Pancreas (tissue), 10 donors: ENCODE measurements at regions not wholly inside any gene's neighbourhood (a gene's known extent, or its start where the extent isn't known, plus 50 kb on each side); places are given as distances from the start of the nearest gene placed in this dataset.

Source experiments
- ATAC-seq, 4 donors: fragments of 200-7000 bp; cut with Tn5 transposase; one replicate each; pipeline versions ENCODE4 v1.8.0 to v1.9.1; 2020; ENCODE audit warnings: mild to moderate bottlenecking in 4 of 4, moderate library complexity in 4 of 4
- DNase-seq, 6 donors: peaks; one replicate each; pipeline ENCODE4 v3.0.0-alpha.2; 2020
- FAIRE-seq: peaks from 2 replicates; lab custom pipeline; 2012; peaks lifted over from hg19 to GRCh38; lab: Jason Lieb, UNC
- H3K27ac ChIP-seq, 4 donors: fragments of 200-600 bp; sonication (generic); 1 replicate in 3 of 4; 2 replicates in 1 of 4; pipeline versions ENCODE4 v1.5.0 to v1.8.0; 2020
- H3K27me3 ChIP-seq, 4 donors: fragments of 200-600 bp; one replicate each; pipeline ENCODE4 v1.8.0; 2021
- H3K36me3 ChIP-seq, 3 donors: fragments of 200-600 bp; sonication (generic) in 1 of 3; one replicate each; pipeline versions ENCODE4 v1.5.0 to v1.8.0; 2020 to 2021
- H3K4me1 ChIP-seq, 3 donors: fragments of 200-600 bp; one replicate each; pipeline ENCODE4 v1.8.0; 2021
- H3K4me3 ChIP-seq, 4 donors: fragments of 200-600 bp; sonication (generic) in 2 of 4; one replicate each; pipeline versions ENCODE4 v1.5.0 to v1.8.0; 2020 to 2021
- H3K9me3 ChIP-seq, 4 donors: fragments of 200-600 bp; one replicate each; pipeline ENCODE4 v1.8.0; 2021
- CTCF ChIP-seq, 4 donors: fragments of 200-600 bp; sonication (generic) in 3 of 4; IDR thresholded peaks; one replicate each; pipeline versions ENCODE4 v1.5.0 to v1.8.0; 2021; ENCODE audit warnings: antibody characterized with exemption in 4 of 4
- WGBS, 2 donors: extraction: QIAGEN DNeasy Blood & Tissue Kit; methylation state at CpG; one replicate each; pipeline ENCODE4 v1.1.7; 2013; 5-methylcytosine and 5-hydroxymethylcytosine counted together
- intact Hi-C, 3 donors: fragments of 100-400 bp; cut with DNase I; formaldehyde crosslinking; loops; one replicate each; pipeline versions ENCODE4 v1.11.1 to v1.14.2; 2022
- donor health status: healthy with polysubstance abuse.
- donor health status: DM: no; HTN: no; CAD: no; lungs with moderate emphysema.
- donor health status: DM: no; HTN: no; CAD: no.
- donor health status: control.
- donor health status: control.
- donor health status: Bipolar disorder and iron deficiency.
- donor health status: DM: yes; HTN: yes; CAD: no.
- donor health status: DM: no; HTN: no; CAD: no.
- donor health status: DM: no; HTN: no; CAD: no.
- donor health status: DM: yes; HTN: yes; CAD: no.

- no peaks in the 10 kb centered on the region for H3K27me3 ChIP-seq
- no peak overlapping the region for H3K4me3 ChIP-seq
- DNase-seq (no peak), FAIRE-seq (no peak), ATAC-seq (no peak)
- H3K4me1 ChIP-seq: no peaks in the 10 kb centered on the region
- intact Hi-C loops: no loop called here
- no peaks in the 10 kb centered on the region for H3K36me3 ChIP-seq
- no peak overlapping the region for H3K27ac ChIP-seq
- WGBS, 2 donors: 57 to 64% methylated on average over 4 of the region's 4 CpGs
- TF ChIP-seq CTCF (IDR thresholded peaks at IDR 0.05): no peak
- no peaks in the 10 kb centered on the region for H3K9me3 ChIP-seq
These were observed 634.3 kb upstream of the FANCL start for GRCh38 chr2:58875436-58875835.

- no peak overlapping the region for H3K4me3 ChIP-seq
- DNase-seq (no peak), ATAC-seq (no peak), FAIRE-seq (no peak)
- no peaks in the 10 kb centered on the region for H3K27me3 ChIP-seq
- intact Hi-C loops: no loop called here
- H3K36me3 ChIP-seq: no peaks in the 10 kb centered on the region
- H3K4me1 ChIP-seq: no peaks in the 10 kb centered on the region
- no peak for TF ChIP-seq CTCF (IDR thresholded peaks at IDR 0.05)
- no peaks in the 10 kb centered on the region for H3K9me3 ChIP-seq
- H3K27ac ChIP-seq: no peak overlapping the region
- WGBS, 2 donors: 75 to 82% methylated on average over 4 of the region's 4 CpGs
These were observed 630.5 kb upstream of the FANCL start for GRCh38 chr2:58871469-58872142.

GRCh38 chr2:58870704-58871103 is 629.6 kb upstream of the FANCL start:
- H3K36me3 ChIP-seq: no peaks in the 10 kb centered on the region
- no peaks in the 10 kb centered on the region for H3K4me1 ChIP-seq
- ATAC-seq: no peak
- intact Hi-C loops: no loop called here
- FAIRE-seq: no peak
- H3K27me3 ChIP-seq: no peaks in the 10 kb centered on the region
- no peak overlapping the region for H3K27ac ChIP-seq
- DNase-seq: no peak
- H3K9me3 ChIP-seq: no peaks in the 10 kb centered on the region
- WGBS, 2 donors: 30 to 34% methylated on average over 2 of the region's 2 CpGs
- no peak overlapping the region for H3K4me3 ChIP-seq
- TF ChIP-seq CTCF (IDR thresholded peaks at IDR 0.05): no peak

- H3K27me3 ChIP-seq: no peaks in the 10 kb centered on the region
- no peaks in the 10 kb centered on the region for H3K36me3 ChIP-seq
- H3K4me3 ChIP-seq: no peak overlapping the region
- DNase-seq (no peak), FAIRE-seq (no peak), ATAC-seq (no peak)
- no peaks in the 10 kb centered on the region for H3K4me1 ChIP-seq
- intact Hi-C loops: no loop called here
- no peak overlapping the region for H3K27ac ChIP-seq
- H3K9me3 ChIP-seq: no peaks in the 10 kb centered on the region
- TF ChIP-seq CTCF (IDR thresholded peaks at IDR 0.05): no peak
- 69 to 80% methylated on average over 1 of the region's 1 CpG for WGBS, 2 donors
These were observed 625.8 kb upstream of the FANCL start for GRCh38 chr2:58866946-58867345.

- intact Hi-C loops: no loop called here
- Histone ChIP-seq H3K4me3 (no peak overlapping the region), H3K27ac (no peak overlapping the region), H3K27me3 (no peaks in the 10 kb centered on the region), H3K9me3 (no peaks in the 10 kb centered on the region), H3K36me3 (no peaks in the 10 kb centered on the region), H3K4me1 (no peaks in the 10 kb centered on the region)
- 22 to 38% methylated on average over 1 of the region's 1 CpG for WGBS, 2 donors
- no peak for TF ChIP-seq CTCF (IDR thresholded peaks at IDR 0.05)
- no peak for ATAC-seq
- FAIRE-seq: no peak
- no peak for DNase-seq
These were observed 625.4 kb upstream of the FANCL start for GRCh38 chr2:58866527-58866926.
